IMR-90 (cell line): ENCODE measurements at regions not wholly inside any gene's neighbourhood (a gene's known extent, or its start where the extent isn't known, plus 50 kb on each side); places are given as distances from the start of the nearest gene placed in this dataset.

Source experiments
- CEBPB ChIP-seq: IDR thresholded peaks from 2 replicates; pipeline ENCODE4 v1.6.1; 2012; ENCODE audit warnings: low read depth, low read length, improper control_type of control experiment
- CHD1 ChIP-seq: IDR thresholded peaks from 2 replicates; pipeline ENCODE4 v1.6.1; 2012; ENCODE audit warnings: low read depth, low read length, improper control_type of control experiment
- FOS ChIP-seq: fragments of 150-350 bp; IDR thresholded peaks from 2 replicates; pipeline ENCODE4 v1.6.1; 2016; ENCODE audit warnings: low read depth, low read length
- MAFK ChIP-seq: IDR thresholded peaks from 2 replicates; pipeline ENCODE4 v1.6.1; 2012; ENCODE audit warnings: low read depth, low read length, improper control_type of control experiment
- MAZ ChIP-seq: IDR thresholded peaks from 2 replicates; pipeline ENCODE4 v1.6.1; 2012; ENCODE audit warnings: low read depth, mild to moderate bottlenecking, low read length, improper control_type of control experiment, moderate library complexity, borderline replicate concordance
- MXI1 ChIP-seq: IDR thresholded peaks from 2 replicates; pipeline ENCODE4 v1.6.1; 2012; ENCODE audit warnings: low read depth, mild to moderate bottlenecking, low read length, moderate library complexity, borderline replicate concordance
- POLR2A ChIP-seq: IDR thresholded peaks from 2 replicates; pipeline ENCODE4 v1.6.1; 2012; ENCODE audit warnings: mild to moderate bottlenecking, low read depth, low read length
- RAD21 ChIP-seq: IDR thresholded peaks from 2 replicates; pipeline ENCODE4 v1.6.1; 2012; ENCODE audit warnings: low read length, improper control_type of control experiment
- RCOR1 ChIP-seq: IDR thresholded peaks from 2 replicates; pipeline ENCODE4 v1.6.1; 2012; ENCODE audit warnings: mild to moderate bottlenecking, low read length, improper control_type of control experiment; ENCODE audit not compliant: insufficient replicate concordance
- RFX5 ChIP-seq: IDR thresholded peaks from 2 replicates; pipeline ENCODE4 v1.8.0; 2012; ENCODE audit warnings: low read depth, mild to moderate bottlenecking, low read length, moderate library complexity
- SMC3 ChIP-seq: fragments of 150-350 bp; IDR thresholded peaks from 2 replicates; pipeline ENCODE4 v1.6.1; 2016; ENCODE audit warnings: low read depth, mild to moderate bottlenecking, antibody characterized with exemption, low read length, moderate library complexity
- USF2 ChIP-seq: fragments of 150-350 bp; IDR thresholded peaks from 2 replicates; pipeline ENCODE4 v1.6.1; 2017; ENCODE audit warnings: mild to moderate bottlenecking, antibody characterized with exemption, low read length, low read depth
- TF ChIP-seq, protein P1 (sequence below): conservative IDR thresholded peaks from 2 replicates; pipeline ENCODE4 v1.5.1; 2012; ENCODE audit warnings: mild to moderate bottlenecking, low read depth, low read length, improper control_type of control experiment
- TF ChIP-seq, protein P2 (sequence below): fragments of 150-350 bp; IDR thresholded peaks from 2 replicates; pipeline ENCODE4 v1.6.1; 2016; ENCODE audit warnings: low read depth, mild to moderate bottlenecking, low read length, moderate library complexity, borderline replicate concordance

DNA sequence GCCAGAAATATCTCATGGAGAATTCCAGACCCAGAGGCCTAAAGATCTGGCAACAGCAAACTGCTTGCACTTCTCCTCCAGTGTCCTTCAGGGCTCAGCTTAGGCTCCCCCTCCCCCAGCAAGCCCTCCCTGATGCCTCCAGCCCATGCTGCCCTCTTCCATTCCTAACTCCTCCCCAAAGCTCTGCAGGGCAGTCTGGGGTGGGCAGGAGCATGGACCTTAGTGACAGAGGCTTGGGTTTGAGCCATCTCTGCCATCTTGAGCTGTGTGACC lies 436.8 kb downstream of the PTPRU start:
- TF ChIP-seq RAD21 (no peak), POLR2A (no peak), SMC3 (no peak), MAFK (no peak), CHD1 (no peak), CEBPB (no peak), MXI1 (no peak), FOS (no peak), RCOR1 (no peak), RFX5 (no peak), USF2 (no peak), MAZ (no peak)
- TF ChIP-seq, protein P1, sequence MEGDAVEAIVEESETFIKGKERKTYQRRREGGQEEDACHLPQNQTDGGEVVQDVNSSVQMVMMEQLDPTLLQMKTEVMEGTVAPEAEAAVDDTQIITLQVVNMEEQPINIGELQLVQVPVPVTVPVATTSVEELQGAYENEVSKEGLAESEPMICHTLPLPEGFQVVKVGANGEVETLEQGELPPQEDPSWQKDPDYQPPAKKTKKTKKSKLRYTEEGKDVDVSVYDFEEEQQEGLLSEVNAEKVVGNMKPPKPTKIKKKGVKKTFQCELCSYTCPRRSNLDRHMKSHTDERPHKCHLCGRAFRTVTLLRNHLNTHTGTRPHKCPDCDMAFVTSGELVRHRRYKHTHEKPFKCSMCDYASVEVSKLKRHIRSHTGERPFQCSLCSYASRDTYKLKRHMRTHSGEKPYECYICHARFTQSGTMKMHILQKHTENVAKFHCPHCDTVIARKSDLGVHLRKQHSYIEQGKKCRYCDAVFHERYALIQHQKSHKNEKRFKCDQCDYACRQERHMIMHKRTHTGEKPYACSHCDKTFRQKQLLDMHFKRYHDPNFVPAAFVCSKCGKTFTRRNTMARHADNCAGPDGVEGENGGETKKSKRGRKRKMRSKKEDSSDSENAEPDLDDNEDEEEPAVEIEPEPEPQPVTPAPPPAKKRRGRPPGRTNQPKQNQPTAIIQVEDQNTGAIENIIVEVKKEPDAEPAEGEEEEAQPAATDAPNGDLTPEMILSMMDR, result no peak
- TF ChIP-seq, protein P2, sequence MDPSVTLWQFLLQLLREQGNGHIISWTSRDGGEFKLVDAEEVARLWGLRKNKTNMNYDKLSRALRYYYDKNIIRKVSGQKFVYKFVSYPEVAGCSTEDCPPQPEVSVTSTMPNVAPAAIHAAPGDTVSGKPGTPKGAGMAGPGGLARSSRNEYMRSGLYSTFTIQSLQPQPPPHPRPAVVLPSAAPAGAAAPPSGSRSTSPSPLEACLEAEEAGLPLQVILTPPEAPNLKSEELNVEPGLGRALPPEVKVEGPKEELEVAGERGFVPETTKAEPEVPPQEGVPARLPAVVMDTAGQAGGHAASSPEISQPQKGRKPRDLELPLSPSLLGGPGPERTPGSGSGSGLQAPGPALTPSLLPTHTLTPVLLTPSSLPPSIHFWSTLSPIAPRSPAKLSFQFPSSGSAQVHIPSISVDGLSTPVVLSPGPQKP, result no peak
